GM12878 (cell line): ENCODE measurements at regions not wholly inside any gene's neighbourhood (a gene's known extent, or its start where the extent isn't known, plus 50 kb on each side); places are given as distances from the start of the nearest gene placed in this dataset.

ENCODE experiments used
- ATAC-seq: fragments of 200-7000 bp; cut with Tn5 transposase; 3 replicates; pipeline ENCODE4 v1.9.1; 2020; ENCODE audit warnings: mild to moderate bottlenecking, moderate library complexity
- BruUV-seq: library from RNA; stranded (reverse); fragments of 400-500 nt; replicated peaks from 2 replicates; lab custom pipeline; 2021; lab: Mats Ljungman, UMichigan
- CTCF ChIA-PET: fragments of 300-600 bp; sonication (Branson Sonifier 250); formaldehyde crosslinking; extraction: SDS; loops from one replicate; lab custom pipeline; 2021; ENCODE audit warnings: inconsistent platforms; lab: Yijun Ruan, JAX
- POLR2A ChIA-PET: fragments of 350-600 bp; formaldehyde crosslinking; extraction: SDS; loops from one replicate; lab custom pipeline; 2021; ENCODE audit warnings: inconsistent platforms; lab: Charles Lee
- RAD21 ChIA-PET: fragments of 300-600 bp; sonication (Branson Sonifier 250); formaldehyde crosslinking; loops from one replicate; lab custom pipeline; 2023; ENCODE audit warnings: antibody characterized with exemption; ENCODE audit not compliant: unreplicated experiment; lab: Charles Lee
- SMC1A ChIA-PET: fragments of 300-600 bp; sonication (Branson Sonifier 250); formaldehyde crosslinking; loops from one replicate; lab custom pipeline; 2023; ENCODE audit not compliant: unreplicated experiment, uncharacterized antibody; lab: Charles Lee
- DNase-seq: peaks from one replicate; pipeline ENCODE4 v3.0.0-alpha.2; 2011; ENCODE audit warnings: low read depth, low spot score
- FAIRE-seq: peaks from 3 replicates; lab custom pipeline; 2011; peaks lifted over from hg19 to GRCh38; lab: Jason Lieb, UNC
- H2AFZ ChIP-seq: 2 replicates; pipeline ENCODE4 v1.6.0; 2011; ENCODE audit warnings: low read depth, low read length, control low read depth; ENCODE audit not compliant: control insufficient read depth
- H3K27ac ChIP-seq: 2 replicates; pipeline ENCODE4 v1.5.1; 2011; ENCODE audit warnings: control low read depth; ENCODE audit not compliant: control insufficient read depth, insufficient read depth
- H3K27me3 ChIP-seq, 2 experiments: replicated peaks in 1 of 2; 2 replicates each; pipeline versions ENCODE4 v1.6.0 to v1.6.1; 2011; ENCODE audit warnings: low read length in 1 of 2; ENCODE audit not compliant: control insufficient read depth in 2 of 2, insufficient read depth in 2 of 2
- H3K36me3 ChIP-seq, 2 experiments: 2 replicates each; pipeline ENCODE4 v1.5.1; 2011; ENCODE audit warnings: low read length in 1 of 2; ENCODE audit not compliant: control insufficient read depth in 2 of 2, insufficient read depth in 2 of 2
- H3K4me1 ChIP-seq: 2 replicates; pipeline ENCODE4 v1.6.1; 2011; ENCODE audit warnings: mild to moderate bottlenecking, low read length, moderate library complexity, mixed read lengths; ENCODE audit not compliant: control insufficient read depth, insufficient read depth
- H3K4me2 ChIP-seq: 2 replicates; pipeline ENCODE4 v1.6.0; 2011; ENCODE audit warnings: control low read depth; ENCODE audit not compliant: control insufficient read depth, insufficient read depth
- H3K4me3 ChIP-seq: fragments of 200-600 bp; sonication (generic); 2 replicates; pipeline ENCODE4 v1.5.1; 2016
- H3K79me2 ChIP-seq: 2 replicates; pipeline ENCODE4 v1.6.0; 2011; ENCODE audit warnings: low read length; ENCODE audit not compliant: control insufficient read depth, insufficient read depth
- H3K9ac ChIP-seq: 2 replicates; pipeline ENCODE4 v1.8.0; 2011; ENCODE audit warnings: low read length, control low read depth, mixed read lengths; ENCODE audit not compliant: control insufficient read depth, insufficient read depth
- H3K9me3 ChIP-seq: replicated peaks from 3 replicates; pipeline ENCODE4 v1.5.1; 2011; ENCODE audit warnings: mild to moderate bottlenecking, low read length; ENCODE audit not compliant: control insufficient read depth, insufficient read depth
- H4K20me1 ChIP-seq: 2 replicates; pipeline ENCODE4 v1.6.0; 2011; ENCODE audit not compliant: control insufficient read depth, insufficient read depth
- CBX5 ChIP-seq: sonication (generic); IDR thresholded peaks from 2 replicates; pipeline ENCODE4 v1.6.1; 2016; ENCODE audit warnings: low read depth, moderate library complexity, mild to moderate bottlenecking, inconsistent platforms
- CEBPB ChIP-seq, 2 experiments: fragments of 150-350 bp in 1 of 2; IDR thresholded peaks; 2 replicates each; pipeline ENCODE4 v1.6.1; 2012 to 2014; ENCODE audit warnings: low read depth in 2 of 2, low read length in 2 of 2, borderline replicate concordance in 1 of 2, inconsistent platforms in 1 of 2
- CHD4 ChIP-seq: fragments of 200-600 bp; sonication (generic); IDR thresholded peaks from 2 replicates; pipeline ENCODE4 v1.6.1; 2016; ENCODE audit warnings: mild to moderate bottlenecking
- CREM ChIP-seq: IDR thresholded peaks from 2 replicates; pipeline ENCODE4 v1.6.1; 2014; ENCODE audit warnings: antibody characterized with exemption, low read depth
- CUX1 ChIP-seq: IDR thresholded peaks from 2 replicates; pipeline ENCODE4 v1.6.1; 2012; ENCODE audit warnings: improper control_type of control experiment, low read depth, low read length; ENCODE audit not compliant: insufficient replicate concordance
- EED ChIP-seq: sonication (generic); IDR thresholded peaks from 2 replicates; pipeline ENCODE4 v1.6.1; 2016; ENCODE audit warnings: antibody characterized with exemption, low read depth
- HDAC2 ChIP-seq: fragments of 200-600 bp; sonication (generic); IDR thresholded peaks from 2 replicates; pipeline ENCODE4 v1.6.1; 2017
- KAT2A ChIP-seq: conservative IDR thresholded peaks from 2 replicates; pipeline ENCODE4 v1.6.1; 2011; ENCODE audit warnings: low read depth, low read length; ENCODE audit not compliant: control insufficient read depth
- MEF2A ChIP-seq: IDR thresholded peaks from 2 replicates; pipeline ENCODE4 v1.6.1; 2011; ENCODE audit warnings: low read depth, mild to moderate bottlenecking, low read length, moderate library complexity; ENCODE audit not compliant: insufficient read depth
- RAD21 ChIP-seq: IDR thresholded peaks from 2 replicates; pipeline ENCODE4 v1.6.1; 2011; ENCODE audit warnings: mild to moderate bottlenecking, low read depth, low read length, moderate library complexity; ENCODE audit not compliant: insufficient read depth
- RELA ChIP-seq: fragments of 450-650 bp; IDR thresholded peaks from 2 replicates; pipeline ENCODE4 v1.8.0; 2014; ENCODE audit warnings: borderline replicate concordance; ENCODE audit not compliant: partially characterized antibody
- RFX5 ChIP-seq: IDR thresholded peaks from 2 replicates; pipeline ENCODE4 v1.6.1; 2011; ENCODE audit warnings: low read depth, low read length, improper control_type of control experiment
- SP1 ChIP-seq: IDR thresholded peaks from one replicate; pipeline ENCODE4 v1.6.1; 2011; ENCODE audit warnings: low read depth, low read length
- SRF ChIP-seq, 2 experiments: IDR thresholded peaks; 2 replicates each; pipeline ENCODE4 v1.6.1; 2011; ENCODE audit warnings: low read depth in 2 of 2, low read length in 2 of 2, mild to moderate bottlenecking in 1 of 2, moderate library complexity in 1 of 2
- SUZ12 ChIP-seq: fragments of 200-600 bp; sonication (generic); IDR thresholded peaks from one replicate; pipeline ENCODE4 v1.6.1; 2018; ENCODE audit warnings: antibody characterized with exemption, mild to moderate bottlenecking; ENCODE audit not compliant: unreplicated experiment
- USF1 ChIP-seq: IDR thresholded peaks from 2 replicates; pipeline ENCODE4 v1.6.1; 2011; ENCODE audit warnings: borderline replicate concordance, low read depth, mild to moderate bottlenecking, moderate library complexity, mixed read lengths, low read length; ENCODE audit not compliant: insufficient read depth; ENCODE audit errors: extremely low read length
- USF2 ChIP-seq: IDR thresholded peaks from 2 replicates; pipeline ENCODE4 v1.6.1; 2011; ENCODE audit warnings: low read depth, low read length, improper control_type of control experiment, borderline replicate concordance
- WRNIP1 ChIP-seq: IDR thresholded peaks from 2 replicates; pipeline ENCODE4 v1.6.1; 2011; ENCODE audit warnings: low read depth, low read length, improper control_type of control experiment, borderline replicate concordance
- ZNF274 ChIP-seq: IDR thresholded peaks from one replicate; pipeline ENCODE4 v1.8.0; 2011; ENCODE audit not compliant: insufficient read length, insufficient read depth
- ZSCAN29 ChIP-seq: fragments of 450-650 bp; IDR thresholded peaks from 2 replicates; pipeline ENCODE4 v1.6.1; 2017; ENCODE audit warnings: mild to moderate bottlenecking, moderate library complexity
- WGBS: methylation state at CpG from one replicate; pipeline ENCODE4 v1.1.6; 2016; ENCODE audit warnings: low lambda C conversion rate; ENCODE audit not compliant: insufficient replicate concordance, insufficient coverage; ENCODE audit errors: missing lambda C conversion rate; 5-methylcytosine and 5-hydroxymethylcytosine counted together
- in situ Hi-C: fragments of 300-500 bp; cut with MboI; formaldehyde crosslinking; loops from 9 replicates; pipeline ENCODE4 v1.14.3; 2018; ENCODE audit warnings: mixed read lengths
- intact Hi-C: fragments of 100-400 bp; cut with micrococcal nuclease; formaldehyde crosslinking; loops from one replicate; pipeline ENCODE4 v1.14.2; 2022; ENCODE audit not compliant: unreplicated experiment

GRCh38 chr1:232414100-232414499, 215.8 kb downstream of the SIPA1L2 start:
- SMC1A ChIA-PET: no interaction called here
- in situ Hi-C loops (no loop called here), intact Hi-C loops (no loop called here)
- 50% methylated on average over 7 of the region's 7 CpGs for WGBS
- no peak overlapping the region for H3K27ac ChIP-seq
- TF ChIP-seq CREM (no peak), USF2 (no peak), KAT2A (no peak), ZSCAN29 (no peak), SP1 (no peak), RELA (no peak), CBX5 (no peak), EED (no peak), RFX5 (no peak), CHD4 (no peak), USF1 (no peak), SUZ12 (no peak), ZNF274 (no peak), MEF2A (no peak), RAD21 (no peak), HDAC2 (no peak), SRF (IDR thresholded peaks at IDR 0.05; ENCODE audit: low read depth in 2 of 2, low read length in 2 of 2) (no peak), CUX1 (no peak), CEBPB (IDR thresholded peaks at IDR 0.05; ENCODE audit: borderline replicate concordance in 1 of 2, low read depth in 2 of 2, low read length in 2 of 2) (no peak), WRNIP1 (no peak)
- no peaks in the 10 kb centered on the region for H3K4me1 ChIP-seq
- FAIRE-seq (no peak), ATAC-seq (no peak), DNase-seq (no peak)
- no TSS peak for BruUV-seq
- no peak overlapping the region for H3K4me3 ChIP-seq
- H4K20me1 ChIP-seq: no peaks in the 10 kb centered on the region
- H2AFZ ChIP-seq: no peak overlapping the region
- peaks cover 1% of the 10 kb centered on the region; the same call in 2 of the 3 replicates for H3K9me3 ChIP-seq
- POLR2A ChIA-PET: no interaction called here
- RAD21 ChIA-PET: no interaction called here
- no peak overlapping the region for H3K4me2 ChIP-seq
- peaks cover 0 to 2% of the 10 kb centered on the region in 2 experiments; a peak in 2 of 4 replicates for H3K27me3 ChIP-seq
- H3K79me2 ChIP-seq: no peaks in the 10 kb centered on the region
- CTCF ChIA-PET: no interaction called here
- H3K36me3 ChIP-seq: no peaks in the 10 kb centered on the region
- H3K9ac ChIP-seq: no peak overlapping the region
